ENCODE measurements at regions not wholly inside any gene's neighbourhood (a gene's known extent, or its start where the extent isn't known, plus 50 kb on each side); places are given as distances from the start of the nearest gene placed in this dataset.

DNA sequence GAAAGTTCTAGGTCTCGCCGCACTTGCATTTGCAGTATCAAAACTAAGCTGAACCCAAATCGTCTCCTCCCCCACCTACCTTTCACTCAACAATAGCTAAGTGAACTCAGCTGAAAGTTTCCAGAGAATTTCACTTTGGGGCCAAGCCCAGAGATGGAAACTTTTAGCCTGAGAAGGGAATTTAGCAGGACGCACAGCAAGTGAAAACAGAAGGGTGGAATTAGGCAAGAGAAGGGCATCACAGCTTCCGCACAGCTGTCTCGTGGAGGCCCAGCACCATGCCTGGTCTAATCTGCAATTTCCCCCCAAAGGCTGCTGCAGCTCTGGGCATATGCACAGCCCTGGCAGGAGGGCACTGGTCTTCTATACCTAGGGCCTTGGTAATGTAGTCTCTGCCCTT, 262.0 kb downstream of the TNS1 start:
- TF ChIP-seq CTCF (conservative IDR thresholded peaks at IDR 0.05 in 1 of 2, IDR thresholded peaks at IDR 0.05 in 1 of 2; ENCODE audit: extremely low read depth in 1 of 2, insufficient read depth in 1 of 2, low read depth in 1 of 2, low read length in 2 of 2): no peak
- TF ChIP-seq EZH2 (IDR thresholded peaks at IDR 0.05; ENCODE audit: borderline replicate concordance, low read length): no peak
